ENCODE measurements at regions not wholly inside any gene's neighbourhood (a gene's known extent, or its start where the extent isn't known, plus 50 kb on each side); places are given as distances from the start of the nearest gene placed in this dataset.

GRCh38 chr17:27157898-27158297 lies 136.0 kb upstream of the WSB1 start:
- TF ChIP-seq CTCF (conservative IDR thresholded peaks at IDR 0.05) (no peak), ZFX (IDR thresholded peaks at IDR 0.05) (no peak)

Data from C4-2B (cell line).